ENCODE measurements at regions not wholly inside any gene's neighbourhood (a gene's known extent, or its start where the extent isn't known, plus 50 kb on each side); places are given as distances from the start of the nearest gene placed in this dataset.
"Not testable (repeated sequence)": the region's sequence is repeated elsewhere in the genome, so short reads cannot be mapped to it uniquely, and the experiment has no call there.

DNA sequence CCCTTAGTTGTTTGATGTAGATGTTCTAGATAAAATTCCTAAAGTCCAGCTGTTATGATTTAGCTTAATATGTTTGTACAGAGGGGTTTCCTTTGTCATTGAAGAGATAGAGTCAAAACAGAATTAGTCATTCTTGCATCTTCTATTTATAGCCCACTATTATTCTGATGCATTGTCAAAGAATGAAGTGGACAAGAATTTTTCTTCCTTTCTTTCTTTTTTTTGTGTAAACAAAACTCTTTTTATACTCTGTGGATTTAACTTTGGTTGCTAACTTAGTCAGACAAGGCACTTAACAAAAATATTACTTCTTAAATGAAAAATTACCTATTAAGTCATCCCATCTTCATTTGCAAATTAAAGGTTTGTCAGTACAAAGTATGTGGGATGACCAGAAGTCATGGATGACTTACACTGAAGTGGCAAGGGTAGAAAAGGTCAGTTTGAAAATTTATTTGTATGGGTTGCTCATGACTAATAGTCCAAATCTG, 215.6 kb upstream of the DDHD1 start:
- peaks cover 36% of the 10 kb centered on the region for H3K4me1 Mint-ChIP-seq
- no peak overlapping the region for H3K4me3 Mint-ChIP-seq
- H3K27me3 Mint-ChIP-seq (ENCODE audit: low read depth, poor library complexity), result peaks cover 2% of the 10 kb centered on the region
- peaks cover 8% of the 10 kb centered on the region for H3K9me3 Mint-ChIP-seq
- H3K36me3 Mint-ChIP-seq (ENCODE audit: low read depth), result peaks cover 7% of the 10 kb centered on the region
- DNase-seq, result no peak
- H3K27ac Mint-ChIP-seq, result no peak overlapping the region
- TF ChIP-seq, protein P1, sequence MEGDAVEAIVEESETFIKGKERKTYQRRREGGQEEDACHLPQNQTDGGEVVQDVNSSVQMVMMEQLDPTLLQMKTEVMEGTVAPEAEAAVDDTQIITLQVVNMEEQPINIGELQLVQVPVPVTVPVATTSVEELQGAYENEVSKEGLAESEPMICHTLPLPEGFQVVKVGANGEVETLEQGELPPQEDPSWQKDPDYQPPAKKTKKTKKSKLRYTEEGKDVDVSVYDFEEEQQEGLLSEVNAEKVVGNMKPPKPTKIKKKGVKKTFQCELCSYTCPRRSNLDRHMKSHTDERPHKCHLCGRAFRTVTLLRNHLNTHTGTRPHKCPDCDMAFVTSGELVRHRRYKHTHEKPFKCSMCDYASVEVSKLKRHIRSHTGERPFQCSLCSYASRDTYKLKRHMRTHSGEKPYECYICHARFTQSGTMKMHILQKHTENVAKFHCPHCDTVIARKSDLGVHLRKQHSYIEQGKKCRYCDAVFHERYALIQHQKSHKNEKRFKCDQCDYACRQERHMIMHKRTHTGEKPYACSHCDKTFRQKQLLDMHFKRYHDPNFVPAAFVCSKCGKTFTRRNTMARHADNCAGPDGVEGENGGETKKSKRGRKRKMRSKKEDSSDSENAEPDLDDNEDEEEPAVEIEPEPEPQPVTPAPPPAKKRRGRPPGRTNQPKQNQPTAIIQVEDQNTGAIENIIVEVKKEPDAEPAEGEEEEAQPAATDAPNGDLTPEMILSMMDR (IDR thresholded peaks at IDR 0.05), result no peak

DNA sequence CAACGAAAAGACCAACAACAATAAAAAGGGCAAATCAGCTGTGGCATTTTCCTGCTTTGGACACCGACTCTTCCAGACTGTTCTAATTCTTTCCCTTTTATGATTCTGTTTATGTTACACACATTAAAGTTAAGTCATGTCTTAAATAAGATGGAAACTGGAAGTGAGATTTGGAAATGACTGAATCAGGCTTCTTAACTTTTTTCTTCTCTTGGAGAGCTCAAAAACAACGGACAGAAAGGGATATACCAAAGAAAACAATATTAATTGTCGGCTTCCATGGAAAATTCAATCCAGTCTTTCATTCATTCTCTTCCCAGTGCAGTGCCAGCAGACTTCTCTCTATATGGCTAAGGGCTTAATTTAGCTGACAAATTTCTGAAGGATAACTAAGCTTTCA, 214.9 kb upstream of the DDHD1 start:
- DNase-seq, result no peak
- Mint-ChIP-seq H3K27ac (no peak overlapping the region), H3K4me3 (no peak overlapping the region), H3K36me3 (ENCODE audit: low read depth) (peaks cover 14% of the 10 kb centered on the region), H3K27me3 (ENCODE audit: low read depth, poor library complexity) (peaks cover 2% of the 10 kb centered on the region), H3K9me3 (peaks cover 14% of the 10 kb centered on the region), H3K4me1 (peaks cover 29% of the 10 kb centered on the region)
- TF ChIP-seq, protein P1 (IDR thresholded peaks at IDR 0.05), result no peak

DNA sequence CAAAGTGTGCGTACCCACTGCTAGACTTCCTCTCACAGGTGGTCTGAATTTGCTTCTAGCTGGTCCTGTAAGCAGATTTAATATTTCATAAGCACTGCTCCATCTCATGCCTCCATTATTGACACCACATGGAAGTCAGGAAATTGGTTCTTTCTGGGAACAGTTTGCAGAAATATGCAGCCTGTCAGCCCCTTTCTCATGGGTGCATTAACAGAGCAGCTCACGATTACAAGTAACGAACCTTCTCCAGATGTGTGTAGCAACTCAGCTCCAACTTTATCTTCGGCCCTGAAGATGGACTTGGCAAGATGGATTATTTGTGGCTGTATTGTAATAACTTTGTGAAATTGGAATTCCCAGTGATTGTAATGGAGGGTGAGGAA, 214.5 kb upstream of the DDHD1 start:
- Mint-ChIP-seq H3K27me3 (ENCODE audit: low read depth, poor library complexity) (peaks cover 2% of the 10 kb centered on the region), H3K4me3 (no peak overlapping the region), H3K4me1 (peaks cover 26% of the 10 kb centered on the region), H3K27ac (no peak overlapping the region), H3K9me3 (peaks cover 19% of the 10 kb centered on the region), H3K36me3 (ENCODE audit: low read depth) (peaks cover 18% of the 10 kb centered on the region)
- TF ChIP-seq, protein P1 (IDR thresholded peaks at IDR 0.05), result no peak
- no peak for DNase-seq

DNA sequence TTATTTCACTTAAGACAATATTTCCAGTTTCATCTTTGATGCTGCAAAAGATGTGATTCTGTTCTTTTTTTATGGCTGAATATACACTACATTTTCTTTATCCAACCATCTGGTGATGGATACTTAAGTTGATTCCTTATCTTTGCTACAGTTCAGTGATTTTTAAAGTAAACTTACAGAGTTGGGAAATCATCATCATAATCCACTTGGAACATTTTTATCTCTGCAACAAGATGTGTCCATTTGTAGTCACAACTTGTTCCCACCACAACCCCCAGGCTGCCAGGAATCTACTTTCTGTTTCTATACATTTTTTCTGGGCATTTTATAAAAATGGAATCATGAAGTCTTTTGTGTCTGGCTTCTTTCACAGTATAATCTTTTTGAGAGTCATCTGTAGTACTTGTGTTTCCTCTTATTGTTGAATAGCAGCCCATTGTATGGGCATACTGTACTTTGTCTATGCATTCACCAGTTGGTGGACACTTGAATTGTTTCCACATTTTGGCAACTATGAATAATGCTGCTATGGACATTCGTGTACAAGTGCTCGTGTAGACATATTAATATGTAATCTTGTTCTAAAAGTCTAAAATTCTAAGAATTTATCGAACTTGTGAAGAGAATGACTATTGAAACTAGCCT, 212.5 kb upstream of the DDHD1 start:
- no peak overlapping the region for H3K27ac Mint-ChIP-seq
- peaks cover 2% of the 10 kb centered on the region for H3K27me3 Mint-ChIP-seq (ENCODE audit: low read depth, poor library complexity)
- no peak overlapping the region for H3K4me3 Mint-ChIP-seq
- TF ChIP-seq, protein P1 (IDR thresholded peaks at IDR 0.05), result no peak
- peaks cover 18% of the 10 kb centered on the region for H3K36me3 Mint-ChIP-seq (ENCODE audit: low read depth)
- no peak for DNase-seq
- H3K9me3 Mint-ChIP-seq, result peaks cover 26% of the 10 kb centered on the region
- H3K4me1 Mint-ChIP-seq, result peaks cover 22% of the 10 kb centered on the region

DNA sequence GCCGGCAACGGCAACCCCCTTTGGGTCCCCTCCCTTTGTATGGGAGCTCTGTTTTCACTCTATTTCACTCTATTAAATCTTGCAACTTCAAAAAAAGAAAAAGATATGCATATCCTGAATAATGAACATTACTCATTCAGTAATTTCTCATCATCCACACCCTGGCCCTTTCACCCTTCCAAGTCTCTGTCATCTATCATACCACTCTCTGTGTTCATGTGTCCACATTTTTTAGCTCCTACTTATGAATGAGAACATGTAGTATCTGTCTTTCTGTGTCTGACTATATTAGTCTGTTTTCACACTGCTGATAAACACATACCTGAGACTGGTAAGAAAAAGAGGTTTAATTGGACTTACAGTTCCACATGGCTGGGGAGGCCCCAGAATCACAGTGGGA, 209.8 kb upstream of the DDHD1 start:
- H3K27ac Mint-ChIP-seq; H3K4me1 Mint-ChIP-seq; DNase-seq; H3K4me3 Mint-ChIP-seq; H3K27me3 Mint-ChIP-seq (ENCODE audit: low read depth, poor library complexity): not testable (repeated sequence)
- Mint-ChIP-seq H3K9me3 (peaks cover 33% of the 10 kb centered on the region), H3K36me3 (ENCODE audit: low read depth) (peaks cover 18% of the 10 kb centered on the region)

DNA sequence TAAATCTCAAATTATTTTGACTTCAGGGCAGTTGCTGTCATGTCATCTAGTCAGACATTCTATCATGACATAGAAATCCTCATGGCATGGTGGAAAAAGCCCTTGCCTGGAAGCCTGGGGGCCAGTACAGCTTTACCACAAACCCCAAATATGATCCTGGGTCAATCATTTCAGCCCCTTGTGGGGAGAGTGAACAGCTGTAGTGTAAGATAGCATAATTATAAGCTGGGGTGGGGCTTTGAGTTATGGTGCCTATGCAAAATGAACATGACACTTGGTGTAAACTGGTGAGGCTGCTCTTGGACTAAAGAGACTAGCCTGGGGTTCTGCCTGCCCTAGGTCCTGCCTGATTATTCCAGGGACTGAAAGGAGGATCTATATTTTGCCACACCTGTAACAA, 207.7 kb upstream of the DDHD1 start:
- TF ChIP-seq, protein P1 (IDR thresholded peaks at IDR 0.05), result no peak
- H3K4me3 Mint-ChIP-seq, result no peak overlapping the region
- peaks cover 18% of the 10 kb centered on the region for H3K36me3 Mint-ChIP-seq (ENCODE audit: low read depth)
- DNase-seq, result no peak
- H3K4me1 Mint-ChIP-seq, result peaks cover 11% of the 10 kb centered on the region
- peaks cover 2% of the 10 kb centered on the region for H3K27me3 Mint-ChIP-seq (ENCODE audit: low read depth, poor library complexity)
- H3K27ac Mint-ChIP-seq, result no peak overlapping the region
- H3K9me3 Mint-ChIP-seq, result peaks cover 33% of the 10 kb centered on the region
